Adrenal gland (tissue), 5 donors: ENCODE measurements at regions not wholly inside any gene's neighbourhood (a gene's known extent, or its start where the extent isn't known, plus 50 kb on each side); places are given as distances from the start of the nearest gene placed in this dataset.

Source experiments
- POLR2A ChIP-seq, 2 donors: fragments of 450-650 bp; IDR thresholded peaks; one replicate each; pipeline ENCODE4 v1.6.1; 2017; ENCODE audit warnings: antibody characterized with exemption in 2 of 2, mild to moderate bottlenecking in 2 of 2, moderate library complexity in 1 of 2
- TF ChIP-seq, protein P1 (sequence below), 6 experiments: fragments of 450-650 bp in 4 of 6; fragments of 200-600 bp in 2 of 6; sonication (generic) in 1 of 6; IDR thresholded peaks; 1 replicate in 5 of 6; 2 replicates in 1 of 6; pipeline versions ENCODE4 v1.5.1 to v1.8.0; 2016 to 2021; ENCODE audit warnings: antibody characterized with exemption in 6 of 6, mild to moderate bottlenecking in 2 of 6, moderate library complexity in 1 of 6
- donor health status: DM: no; HTN: no; CAD: no.

- TF ChIP-seq, protein P1, sequence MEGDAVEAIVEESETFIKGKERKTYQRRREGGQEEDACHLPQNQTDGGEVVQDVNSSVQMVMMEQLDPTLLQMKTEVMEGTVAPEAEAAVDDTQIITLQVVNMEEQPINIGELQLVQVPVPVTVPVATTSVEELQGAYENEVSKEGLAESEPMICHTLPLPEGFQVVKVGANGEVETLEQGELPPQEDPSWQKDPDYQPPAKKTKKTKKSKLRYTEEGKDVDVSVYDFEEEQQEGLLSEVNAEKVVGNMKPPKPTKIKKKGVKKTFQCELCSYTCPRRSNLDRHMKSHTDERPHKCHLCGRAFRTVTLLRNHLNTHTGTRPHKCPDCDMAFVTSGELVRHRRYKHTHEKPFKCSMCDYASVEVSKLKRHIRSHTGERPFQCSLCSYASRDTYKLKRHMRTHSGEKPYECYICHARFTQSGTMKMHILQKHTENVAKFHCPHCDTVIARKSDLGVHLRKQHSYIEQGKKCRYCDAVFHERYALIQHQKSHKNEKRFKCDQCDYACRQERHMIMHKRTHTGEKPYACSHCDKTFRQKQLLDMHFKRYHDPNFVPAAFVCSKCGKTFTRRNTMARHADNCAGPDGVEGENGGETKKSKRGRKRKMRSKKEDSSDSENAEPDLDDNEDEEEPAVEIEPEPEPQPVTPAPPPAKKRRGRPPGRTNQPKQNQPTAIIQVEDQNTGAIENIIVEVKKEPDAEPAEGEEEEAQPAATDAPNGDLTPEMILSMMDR (IDR thresholded peaks at IDR 0.05), result no peak
- no peak for TF ChIP-seq POLR2A (IDR thresholded peaks at IDR 0.05)
These were observed 85.6 kb upstream of the BRINP3 start for GRCh38 chr1:190563230-190563629.
